ENCODE measurements at regions not wholly inside any gene's neighbourhood (a gene's known extent, or its start where the extent isn't known, plus 50 kb on each side); places are given as distances from the start of the nearest gene placed in this dataset.
"Not testable (repeated sequence)": the region's sequence is repeated elsewhere in the genome, so short reads cannot be mapped to it uniquely, and the experiment has no call there.

- no peak overlapping the region for H3K9ac ChIP-seq (ENCODE audit: low read depth, low read length)
Observed at GRCh38 chr2:183872131-183872530, 726.2 kb upstream of the ZNF804A start.

GRCh38 chr2:183881978-183882377 is 716.4 kb upstream of the ZNF804A start:
- Histone ChIP-seq H3K9me3 (ENCODE audit: insufficient read depth, low read depth, low read length) (no peaks in the 10 kb centered on the region), H3K4me3 (ENCODE audit: low read length) (no peak overlapping the region), H3K4me1 (ENCODE audit: insufficient read depth, low read length) (no peaks in the 10 kb centered on the region), H3K27me3 (ENCODE audit: insufficient read depth, low read length) (no peaks in the 10 kb centered on the region), H3K36me3 (ENCODE audit: insufficient read depth, low read depth, low read length) (no peaks in the 10 kb centered on the region), H3K9ac (ENCODE audit: low read depth, low read length) (no peak overlapping the region), H3K27ac (ENCODE audit: low read length) (no peak overlapping the region)

More at GRCh38 chr2:183872131-183872530, 726.2 kb upstream of the ZNF804A start:
- Histone ChIP-seq H3K4me1 (ENCODE audit: insufficient read depth, low read length) (no peaks in the 10 kb centered on the region), H3K4me3 (ENCODE audit: low read length) (no peak overlapping the region), H3K27ac (ENCODE audit: low read length) (no peak overlapping the region), H3K36me3 (ENCODE audit: insufficient read depth, low read depth, low read length) (no peaks in the 10 kb centered on the region), H3K27me3 (ENCODE audit: insufficient read depth, low read length) (no peaks in the 10 kb centered on the region), H3K9me3 (ENCODE audit: insufficient read depth, low read depth, low read length) (no peaks in the 10 kb centered on the region)

DNA sequence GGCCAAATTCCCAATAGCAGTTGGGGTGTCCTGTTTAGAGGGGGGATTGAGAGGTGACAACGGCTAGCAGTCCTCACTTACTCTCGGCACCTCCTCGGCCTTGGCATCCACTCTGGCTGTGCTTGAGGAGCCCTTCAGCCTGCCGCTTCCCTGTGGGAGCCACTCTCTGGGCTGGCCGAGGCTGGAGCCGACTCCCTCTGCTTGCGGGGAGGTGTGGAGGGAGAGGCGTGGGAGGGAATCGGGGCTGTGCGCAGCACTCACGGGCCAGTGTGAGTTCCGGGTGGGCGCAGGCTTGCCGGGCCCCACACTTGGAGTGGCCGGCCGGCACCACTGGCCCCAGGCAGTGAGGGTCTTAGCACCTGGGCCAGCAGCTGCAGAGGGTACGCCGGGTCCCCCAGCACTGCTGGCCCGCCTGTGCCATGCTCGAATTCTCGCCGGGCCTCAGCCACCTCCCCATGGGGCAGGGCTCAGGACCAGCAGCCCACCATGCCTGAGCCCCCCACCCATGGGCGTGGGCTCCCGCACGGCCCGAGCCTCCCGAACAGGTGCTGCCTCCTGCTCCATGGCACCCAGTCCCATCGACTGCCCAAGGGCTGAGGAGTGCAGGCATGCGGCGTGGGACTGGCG is 705.9 kb upstream of the ZNF804A start:
- no peaks in the 10 kb centered on the region for H3K4me1 ChIP-seq (ENCODE audit: insufficient read depth, low read length)
- no peak overlapping the region for H3K4me3 ChIP-seq (ENCODE audit: low read length)
- H3K9me3 ChIP-seq (ENCODE audit: insufficient read depth, low read depth, low read length) = no peaks in the 10 kb centered on the region; the same call in 1 of the 2 replicates
- no peak overlapping the region for H3K27ac ChIP-seq (ENCODE audit: low read length)
- no peak overlapping the region for H3K9ac ChIP-seq (ENCODE audit: low read depth, low read length)
- H3K27me3 ChIP-seq (ENCODE audit: insufficient read depth, low read length) = no peaks in the 10 kb centered on the region
- no peaks in the 10 kb centered on the region for H3K36me3 ChIP-seq (ENCODE audit: insufficient read depth, low read depth, low read length)

GRCh38 chr2:183898641-183899040 is 699.7 kb upstream of the ZNF804A start:
- H3K27me3 ChIP-seq (ENCODE audit: insufficient read depth, low read length) = no peaks in the 10 kb centered on the region
- no peak overlapping the region for H3K9ac ChIP-seq (ENCODE audit: low read depth, low read length)
- H3K9me3 ChIP-seq (ENCODE audit: insufficient read depth, low read depth, low read length) = no peaks in the 10 kb centered on the region
- no peaks in the 10 kb centered on the region for H3K4me1 ChIP-seq (ENCODE audit: insufficient read depth, low read length)
- H3K36me3 ChIP-seq (ENCODE audit: insufficient read depth, low read depth, low read length) = no peaks in the 10 kb centered on the region
- H3K4me3 ChIP-seq (ENCODE audit: low read length) = no peak overlapping the region
- no peak overlapping the region for H3K27ac ChIP-seq (ENCODE audit: low read length)

DNA sequence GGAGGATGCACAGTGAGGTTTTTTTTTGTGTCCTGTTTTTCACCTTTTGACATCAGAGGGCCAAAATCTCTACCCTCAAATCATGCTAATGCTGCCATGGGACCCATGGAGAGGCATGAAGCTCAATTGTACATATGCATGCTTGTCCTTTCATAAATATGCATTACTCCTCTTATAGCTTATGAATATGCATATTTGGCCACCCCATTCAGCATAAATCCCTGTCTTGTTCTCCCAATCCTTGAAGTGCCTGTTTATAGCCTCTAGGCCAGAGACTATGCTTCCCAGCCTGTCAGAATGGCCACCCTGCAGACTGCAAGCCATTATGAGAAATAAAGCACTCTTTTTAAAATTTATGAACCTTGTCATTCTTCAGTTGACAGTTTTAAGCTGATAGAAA is 696.4 kb upstream of the ZNF804A start:
- Histone ChIP-seq H3K9ac (ENCODE audit: low read depth, low read length) (no peak overlapping the region), H3K4me1 (ENCODE audit: insufficient read depth, low read length) (no peaks in the 10 kb centered on the region), H3K36me3 (ENCODE audit: insufficient read depth, low read depth, low read length) (no peaks in the 10 kb centered on the region), H3K27me3 (ENCODE audit: insufficient read depth, low read length) (no peaks in the 10 kb centered on the region), H3K27ac (ENCODE audit: low read length) (no peak overlapping the region), H3K4me3 (ENCODE audit: low read length) (no peak overlapping the region), H3K9me3 (ENCODE audit: insufficient read depth, low read depth, low read length) (no peaks in the 10 kb centered on the region)

DNA sequence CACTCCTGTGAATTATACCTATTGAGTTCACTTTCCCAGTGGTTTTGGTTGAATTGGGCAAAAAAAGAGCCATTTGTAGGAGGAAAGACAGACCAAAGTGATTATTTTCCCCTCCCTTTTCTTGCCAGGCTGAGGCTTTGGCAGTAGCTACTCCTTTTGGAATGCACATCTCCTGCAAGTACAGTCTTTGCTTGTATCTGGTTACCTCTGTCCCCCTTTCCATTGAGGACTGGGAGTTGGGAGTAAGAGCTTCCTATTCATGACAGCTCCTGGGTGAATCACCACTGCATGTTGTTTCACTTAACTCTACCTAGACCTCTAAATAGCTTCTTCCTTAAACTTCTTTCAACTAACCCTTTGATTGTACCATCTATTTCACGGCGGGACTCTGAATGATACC is 695.3 kb upstream of the ZNF804A start:
- Histone ChIP-seq H3K36me3 (ENCODE audit: insufficient read depth, low read depth, low read length) (no peaks in the 10 kb centered on the region), H3K9me3 (ENCODE audit: insufficient read depth, low read depth, low read length) (no peaks in the 10 kb centered on the region), H3K4me3 (ENCODE audit: low read length) (no peak overlapping the region), H3K4me1 (ENCODE audit: insufficient read depth, low read length) (no peaks in the 10 kb centered on the region), H3K27me3 (ENCODE audit: insufficient read depth, low read length) (no peaks in the 10 kb centered on the region), H3K27ac (ENCODE audit: low read length) (no peak overlapping the region), H3K9ac (ENCODE audit: low read depth, low read length) (no peak overlapping the region)

DNA sequence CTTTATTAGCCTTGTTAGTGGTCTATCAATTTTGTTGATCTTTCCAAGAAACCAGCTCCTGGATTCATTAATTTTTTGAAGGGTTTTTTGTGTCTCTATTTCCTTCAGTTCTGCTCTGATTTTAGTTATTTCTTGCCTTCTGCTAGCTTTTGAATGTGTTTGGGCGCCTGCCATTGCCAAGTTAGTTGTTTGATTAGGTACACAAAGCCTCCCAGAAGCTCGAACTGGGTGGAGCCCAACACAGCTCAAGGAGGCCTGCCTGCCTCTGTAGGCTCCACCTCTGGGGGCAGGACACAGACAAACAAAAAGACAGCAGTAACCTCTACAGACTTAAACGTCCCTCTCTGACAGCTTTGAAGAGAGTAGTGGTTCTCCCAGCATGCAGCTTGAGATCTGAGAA is 682.3 kb upstream of the ZNF804A start:
- not testable (repeated sequence) for H3K27me3 ChIP-seq (ENCODE audit: insufficient read depth, low read length); H3K36me3 ChIP-seq (ENCODE audit: insufficient read depth, low read depth, low read length); H3K4me3 ChIP-seq (ENCODE audit: low read length); H3K27ac ChIP-seq (ENCODE audit: low read length); H3K9me3 ChIP-seq (ENCODE audit: insufficient read depth, low read depth, low read length); H3K9ac ChIP-seq (ENCODE audit: low read depth, low read length); H3K4me1 ChIP-seq (ENCODE audit: insufficient read depth, low read length)

- H3K9ac ChIP-seq (ENCODE audit: low read depth, low read length) = no peak overlapping the region
- no peaks in the 10 kb centered on the region for H3K27me3 ChIP-seq (ENCODE audit: insufficient read depth, low read length)
- H3K4me1 ChIP-seq (ENCODE audit: insufficient read depth, low read length) = no peaks in the 10 kb centered on the region
- no peaks in the 10 kb centered on the region for H3K9me3 ChIP-seq (ENCODE audit: insufficient read depth, low read depth, low read length)
- H3K27ac ChIP-seq (ENCODE audit: low read length) = no peak overlapping the region
- H3K36me3 ChIP-seq (ENCODE audit: insufficient read depth, low read depth, low read length) = no peaks in the 10 kb centered on the region
- no peak overlapping the region for H3K4me3 ChIP-seq (ENCODE audit: low read length)
Observed at GRCh38 chr2:183919167-183919566, 679.2 kb upstream of the ZNF804A start.

DNA sequence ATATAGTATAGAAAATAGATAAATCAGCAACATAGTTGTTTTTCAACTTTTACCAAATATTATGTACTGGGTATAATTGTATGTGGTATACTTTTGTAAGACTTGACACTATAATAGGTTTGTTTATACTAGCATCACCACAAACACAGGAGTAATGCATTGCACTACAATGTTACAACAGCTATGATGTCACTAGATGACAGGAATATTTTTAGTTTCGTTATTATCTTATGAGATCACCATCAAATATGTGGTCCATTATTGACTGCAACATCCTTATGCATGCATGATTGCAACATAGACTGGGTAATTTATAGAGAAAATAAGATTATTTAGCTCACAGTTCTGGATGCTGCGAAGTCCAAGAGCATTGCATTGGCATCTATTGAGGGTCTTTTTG is 678.4 kb upstream of the ZNF804A start:
- H3K9ac ChIP-seq (ENCODE audit: low read depth, low read length) = no peak overlapping the region
- no peak overlapping the region for H3K27ac ChIP-seq (ENCODE audit: low read length)
- H3K4me3 ChIP-seq (ENCODE audit: low read length) = no peak overlapping the region
- H3K9me3 ChIP-seq (ENCODE audit: insufficient read depth, low read depth, low read length) = no peaks in the 10 kb centered on the region
- no peaks in the 10 kb centered on the region for H3K27me3 ChIP-seq (ENCODE audit: insufficient read depth, low read length)
- H3K36me3 ChIP-seq (ENCODE audit: insufficient read depth, low read depth, low read length) = no peaks in the 10 kb centered on the region
- H3K4me1 ChIP-seq (ENCODE audit: insufficient read depth, low read length) = no peaks in the 10 kb centered on the region

DNA sequence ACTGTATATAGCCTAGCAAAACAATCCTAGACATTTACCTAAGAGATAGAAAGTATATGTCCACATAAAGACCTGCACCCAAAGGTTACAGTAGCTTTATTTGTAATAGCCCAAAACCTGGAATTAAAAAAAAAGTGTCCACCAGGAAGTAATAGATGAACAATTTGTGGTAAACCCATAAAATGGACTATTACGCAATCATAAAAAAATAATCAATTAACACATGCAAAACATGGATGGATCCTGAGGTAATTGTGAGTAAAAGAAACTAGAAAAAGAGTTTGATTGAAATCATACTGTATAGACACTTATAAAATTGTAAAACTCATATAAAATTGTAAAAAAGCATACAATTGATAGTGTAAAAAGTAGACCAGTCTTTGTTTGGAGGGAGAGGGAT is 673.0 kb upstream of the ZNF804A start:
- Histone ChIP-seq H3K27me3 (ENCODE audit: insufficient read depth, low read length) (no peaks in the 10 kb centered on the region), H3K36me3 (ENCODE audit: insufficient read depth, low read depth, low read length) (no peaks in the 10 kb centered on the region)

DNA sequence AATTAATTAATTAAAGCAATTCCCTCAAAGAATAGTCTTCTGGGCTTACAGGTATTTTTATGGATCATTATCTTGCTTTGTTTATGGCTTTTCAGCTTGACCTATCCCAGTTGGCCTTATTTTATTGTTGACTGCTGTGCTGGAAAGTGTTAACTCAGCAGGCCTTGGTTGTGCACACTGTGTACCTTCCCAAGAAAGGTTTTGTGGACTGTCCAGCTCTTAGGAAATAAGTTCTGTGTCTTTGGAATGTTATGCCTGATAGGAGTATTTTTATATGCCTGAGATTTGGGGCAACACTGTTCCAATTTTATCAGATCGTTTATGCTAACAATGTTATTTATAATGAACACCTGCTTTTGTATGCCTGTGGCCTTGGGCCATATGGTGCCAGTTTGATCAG is 671.9 kb upstream of the ZNF804A start:
- no peaks in the 10 kb centered on the region; the same call in 1 of the 2 replicates for H3K4me1 ChIP-seq (ENCODE audit: insufficient read depth, low read length)
- no peaks in the 10 kb centered on the region for H3K36me3 ChIP-seq (ENCODE audit: insufficient read depth, low read depth, low read length)
- no peak overlapping the region for H3K9ac ChIP-seq (ENCODE audit: low read depth, low read length)
- no peak overlapping the region for H3K4me3 ChIP-seq (ENCODE audit: low read length)
- no peak overlapping the region for H3K27ac ChIP-seq (ENCODE audit: low read length)
- H3K9me3 ChIP-seq (ENCODE audit: insufficient read depth, low read depth, low read length) = peaks cover 13% of the 10 kb centered on the region; the same call in 1 of the 2 replicates
- no peaks in the 10 kb centered on the region for H3K27me3 ChIP-seq (ENCODE audit: insufficient read depth, low read length)

More for the DNA sequence above, 673.0 kb upstream of the ZNF804A start:
- H3K4me1 ChIP-seq (ENCODE audit: insufficient read depth, low read length) = no peaks in the 10 kb centered on the region; the same call in 1 of the 2 replicates
- H3K9me3 ChIP-seq (ENCODE audit: insufficient read depth, low read depth, low read length) = peaks cover 13% of the 10 kb centered on the region; the same call in 1 of the 2 replicates
- no peak overlapping the region for H3K9ac ChIP-seq (ENCODE audit: low read depth, low read length)
- no peak overlapping the region for H3K4me3 ChIP-seq (ENCODE audit: low read length)
- no peak overlapping the region for H3K27ac ChIP-seq (ENCODE audit: low read length)

- Histone ChIP-seq H3K36me3 (ENCODE audit: insufficient read depth, low read depth, low read length) (no peaks in the 10 kb centered on the region), H3K27ac (ENCODE audit: low read length) (no peak overlapping the region), H3K9me3 (ENCODE audit: insufficient read depth, low read depth, low read length) (peaks cover 13% of the 10 kb centered on the region; the same call in 1 of the 2 replicates), H3K4me3 (ENCODE audit: low read length) (no peak overlapping the region), H3K9ac (ENCODE audit: low read depth, low read length) (no peak overlapping the region), H3K4me1 (ENCODE audit: insufficient read depth, low read length) (no peaks in the 10 kb centered on the region; the same call in 1 of the 2 replicates), H3K27me3 (ENCODE audit: insufficient read depth, low read length) (no peaks in the 10 kb centered on the region)
Observed at GRCh38 chr2:183927406-183928325, 670.7 kb upstream of the ZNF804A start.
